ENCODE measurements at regions not wholly inside any gene's neighbourhood (a gene's known extent, or its start where the extent isn't known, plus 50 kb on each side); places are given as distances from the start of the nearest gene placed in this dataset.
"Not testable (repeated sequence)": the region's sequence is repeated elsewhere in the genome, so short reads cannot be mapped to it uniquely, and the experiment has no call there.

GRCh38 chr14:98223710-98224109 is 1048.3 kb downstream of the BCL11B start:
- DNase-seq = not testable (repeated sequence)

GRCh38 chr14:98226411-98226810 is 1045.6 kb downstream of the BCL11B start:
- DNase-seq = no peak

GRCh38 chr14:98227000-98227726 is 1044.8 kb downstream of the BCL11B start:
- DNase-seq = no peak

GRCh38 chr14:98227727-98228111 is 1044.3 kb downstream of the BCL11B start:
- DNase-seq = no peak

GRCh38 chr14:98229656-98230366 is 1042.2 kb downstream of the BCL11B start:
- no peak for DNase-seq

GRCh38 chr14:98230411-98230810 is 1041.6 kb downstream of the BCL11B start:
- no peak for DNase-seq

GRCh38 chr14:98231210-98231609 is 1040.8 kb downstream of the BCL11B start:
- DNase-seq = no peak

GRCh38 chr14:98233656-98234055 is 1038.3 kb downstream of the BCL11B start:
- no peak for DNase-seq

- DNase-seq = no peak
These were observed 1037.8 kb downstream of the BCL11B start for GRCh38 chr14:98234208-98234607.

GRCh38 chr14:98236314-98236713 is 1035.7 kb downstream of the BCL11B start:
- no peak for DNase-seq

GRCh38 chr14:98237939-98238338 is 1034.1 kb downstream of the BCL11B start:
- DNase-seq = no peak

GRCh38 chr14:98240376-98240775 is 1031.6 kb downstream of the BCL11B start:
- DNase-seq = no peak

- DNase-seq = no peak
These were observed 1029.1 kb downstream of the BCL11B start for GRCh38 chr14:98242903-98243302.

GRCh38 chr14:98243332-98243731 is 1028.7 kb downstream of the BCL11B start:
- DNase-seq = no peak

- no peak for DNase-seq
These were observed 1027.6 kb downstream of the BCL11B start for GRCh38 chr14:98244162-98244948.

- no peak for DNase-seq
These were observed 1026.9 kb downstream of the BCL11B start for GRCh38 chr14:98244966-98245569.

GRCh38 chr14:98249057-98249456 is 1022.9 kb downstream of the BCL11B start:
- DNase-seq = no peak

GRCh38 chr14:98249476-98249875 is 1022.5 kb downstream of the BCL11B start:
- no peak for DNase-seq

- no peak for DNase-seq
These were observed 1019.2 kb downstream of the BCL11B start for GRCh38 chr14:98252820-98253219.

GRCh38 chr14:98259881-98260280 is 1012.1 kb downstream of the BCL11B start:
- DNase-seq = no peak

- DNase-seq = no peak
These were observed 1009.4 kb downstream of the BCL11B start for GRCh38 chr14:98262566-98262965.

GRCh38 chr14:98269533-98269932 is 1002.5 kb downstream of the BCL11B start:
- no peak for DNase-seq

- DNase-seq = no peak
These were observed 1001.8 kb downstream of the BCL11B start for GRCh38 chr14:98270201-98270600.

All from RPMI8226 (cell line).